GM19239 (cell line): ENCODE measurements at regions not wholly inside any gene's neighbourhood (a gene's known extent, or its start where the extent isn't known, plus 50 kb on each side); places are given as distances from the start of the nearest gene placed in this dataset.
"Not testable (repeated sequence)": the region's sequence is repeated elsewhere in the genome, so short reads cannot be mapped to it uniquely, and the experiment has no call there.

Experiments used
- DNase-seq: peaks from one replicate; pipeline ENCODE4 v3.0.0; 2011; ENCODE audit warnings: low spot score; ENCODE audit not compliant: insufficient read length
- FAIRE-seq: peaks from 2 replicates; lab custom pipeline; 2011; peaks lifted over from hg19 to GRCh38; lab: Jason Lieb, UNC

DNA sequence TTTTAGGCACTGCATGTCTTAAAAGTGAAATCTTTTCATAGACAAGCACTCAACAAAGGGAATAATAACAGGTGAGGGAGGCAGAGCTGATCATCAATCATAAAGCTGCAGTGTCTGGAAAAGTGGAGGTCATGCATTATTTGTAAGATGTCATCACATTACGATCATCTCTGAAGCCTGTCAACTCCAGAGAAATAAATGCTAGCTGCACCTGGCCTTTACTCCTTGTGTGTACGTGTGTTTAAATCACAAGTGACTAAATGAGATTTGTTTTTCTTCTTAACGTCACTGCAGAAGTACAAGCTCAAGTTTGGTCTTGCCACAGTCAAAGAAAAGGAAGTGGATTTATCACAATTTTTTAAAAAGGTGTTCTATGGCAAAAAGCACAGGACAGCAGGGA, 275.5 kb upstream of the SGK1 start:
- no peak for FAIRE-seq
- no peak for DNase-seq

DNA sequence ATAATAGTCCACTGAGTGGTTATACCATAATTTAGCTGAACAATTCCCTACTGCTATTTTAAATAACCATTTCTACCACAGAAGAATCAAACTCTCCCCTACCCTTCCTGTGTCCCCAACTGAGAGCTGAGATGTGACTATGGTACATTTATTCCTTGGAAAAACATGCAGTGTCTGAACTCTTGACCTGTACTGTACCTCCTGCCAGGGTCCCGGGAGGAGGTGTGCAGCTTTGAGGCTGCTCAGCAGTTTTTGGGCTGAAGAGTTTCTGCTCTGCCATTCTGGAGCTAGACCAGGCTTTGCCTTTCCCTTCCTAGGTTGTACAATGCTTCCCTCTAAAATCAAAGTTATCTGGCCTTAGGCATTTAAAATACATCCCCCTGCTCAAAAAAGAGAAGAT, 275.1 kb upstream of the SGK1 start:
- no peak for FAIRE-seq
- DNase-seq, result no peak

DNA sequence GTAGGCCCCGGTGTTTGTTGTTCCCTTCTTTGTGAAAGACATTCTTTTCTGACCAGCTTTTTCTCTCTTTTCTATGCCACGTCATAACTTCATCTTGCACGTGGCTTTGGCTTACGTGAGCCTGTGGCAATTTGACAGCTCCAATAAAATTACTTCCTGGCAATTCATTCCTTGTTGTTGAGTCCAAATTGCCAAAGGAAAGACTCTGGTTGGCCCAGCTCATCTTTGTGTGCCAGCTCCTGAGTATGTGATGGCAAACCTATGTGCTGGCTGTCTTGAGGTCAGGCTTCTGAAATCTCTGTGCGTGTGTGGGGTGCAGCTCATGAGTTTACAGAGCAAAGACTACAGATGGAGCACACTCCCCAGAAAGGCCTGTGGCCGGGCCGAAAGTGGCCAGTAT, 272.5 kb upstream of the SGK1 start:
- FAIRE-seq, result no peak
- no peak for DNase-seq

DNA sequence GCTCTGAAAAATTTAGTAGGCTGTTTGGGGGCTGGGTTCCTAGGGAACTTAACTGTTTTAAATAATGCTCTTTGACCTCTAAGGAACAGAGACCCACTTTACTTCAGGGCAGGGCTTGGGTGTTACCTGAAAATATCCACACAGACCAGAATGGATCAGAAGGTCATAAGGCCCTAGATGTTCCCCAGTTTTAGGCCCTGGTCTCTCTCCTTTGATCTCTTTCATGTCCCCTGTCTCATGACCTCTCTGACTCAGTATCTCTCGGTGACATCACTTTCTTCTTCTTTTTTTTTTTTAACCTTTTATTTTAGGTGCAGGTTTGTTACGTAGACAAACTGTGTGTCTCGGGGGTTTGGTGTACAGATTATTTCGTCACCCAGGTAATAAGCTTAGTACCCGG, 272.1 kb upstream of the SGK1 start:
- FAIRE-seq (no peak), DNase-seq (no peak)

DNA sequence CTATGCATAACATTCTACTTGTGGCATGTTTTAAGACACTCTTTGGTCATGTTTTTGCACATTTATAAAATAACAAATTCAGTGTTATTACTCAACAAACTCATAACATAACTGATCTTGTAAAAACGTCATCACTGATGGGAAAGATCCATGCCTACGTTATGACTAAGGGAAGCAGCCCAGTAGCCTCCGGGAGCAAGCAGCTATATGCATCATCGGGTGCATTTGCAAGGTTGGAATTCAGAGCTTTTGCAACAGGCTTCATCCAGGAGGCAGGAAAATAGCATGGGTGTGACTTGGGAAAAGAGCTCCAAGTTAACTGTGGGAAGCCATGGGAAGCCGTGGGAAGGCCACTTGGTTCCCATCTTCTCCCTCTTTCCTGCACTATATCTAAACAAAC, 271.6 kb upstream of the SGK1 start:
- DNase-seq (no peak), FAIRE-seq (no peak)

DNA sequence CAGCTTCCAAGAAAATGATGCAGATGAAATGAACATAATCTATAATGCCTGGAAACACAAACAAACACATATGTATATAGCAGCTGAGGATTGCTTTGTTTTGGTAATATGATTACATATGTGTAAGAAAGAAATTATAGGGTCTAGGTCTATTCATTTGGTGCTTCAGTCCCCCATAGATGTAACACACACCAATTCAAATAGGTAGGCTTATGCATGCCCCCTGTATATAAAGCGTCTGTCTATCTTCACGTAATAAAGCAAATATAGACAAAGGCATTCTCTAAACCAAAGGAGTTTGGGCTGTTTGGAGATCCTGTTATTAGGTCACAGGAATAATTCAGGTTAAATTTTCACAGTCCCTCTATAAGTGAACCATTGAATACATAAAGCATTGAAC, 270.4 kb upstream of the SGK1 start:
- FAIRE-seq (no peak), DNase-seq (no peak)

DNA sequence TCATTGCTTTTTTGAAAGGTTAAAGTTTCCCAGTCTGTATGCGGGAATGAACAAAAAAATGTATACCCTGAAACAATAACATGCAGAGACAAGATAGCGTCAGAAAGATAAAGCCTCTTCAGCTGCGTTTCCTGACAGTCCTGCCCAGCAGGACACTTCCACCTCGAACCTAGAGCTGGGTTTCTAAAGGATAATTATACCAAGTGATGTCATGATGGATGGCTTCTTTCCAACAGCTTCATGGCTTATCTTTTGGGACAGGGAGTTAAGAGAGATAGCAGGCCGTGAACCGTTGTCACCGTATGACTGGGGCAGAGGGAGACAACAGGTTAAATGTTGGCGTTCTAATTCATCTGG, 267.6 kb upstream of the SGK1 start:
- FAIRE-seq (no peak), DNase-seq (no peak)

DNA sequence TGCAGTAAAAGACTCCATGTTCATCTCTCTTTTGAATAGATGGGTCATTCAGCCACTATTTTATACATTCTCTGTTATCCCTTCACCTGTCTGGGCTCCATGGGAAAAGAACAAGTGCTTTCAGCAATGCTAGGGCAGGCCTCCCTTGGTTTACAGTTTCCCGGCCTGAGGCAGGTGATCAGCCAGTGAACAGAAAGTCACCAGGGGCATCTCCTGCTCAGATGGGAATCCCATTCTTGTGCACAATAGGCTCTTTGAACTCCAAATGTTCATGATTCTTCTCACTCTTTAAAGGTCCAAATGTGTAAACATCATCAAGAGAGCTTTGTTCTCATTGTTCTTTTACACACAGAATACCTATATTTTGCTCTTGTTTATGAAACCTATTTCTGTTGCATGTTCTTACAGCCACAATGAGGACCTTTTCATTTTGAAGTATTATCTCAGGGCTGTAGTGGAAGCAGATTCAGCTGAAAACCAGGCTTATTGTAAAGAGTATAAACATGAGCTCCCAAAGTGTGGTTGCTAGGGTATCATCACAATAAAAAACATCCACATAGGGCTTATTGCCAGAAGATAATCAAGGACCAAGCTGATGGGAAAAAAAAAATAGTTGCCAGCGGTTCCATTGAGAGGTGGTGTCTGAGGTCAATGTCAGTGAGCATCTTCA, 267.1 kb upstream of the SGK1 start:
- DNase-seq, result no peak
- FAIRE-seq, result no peak

DNA sequence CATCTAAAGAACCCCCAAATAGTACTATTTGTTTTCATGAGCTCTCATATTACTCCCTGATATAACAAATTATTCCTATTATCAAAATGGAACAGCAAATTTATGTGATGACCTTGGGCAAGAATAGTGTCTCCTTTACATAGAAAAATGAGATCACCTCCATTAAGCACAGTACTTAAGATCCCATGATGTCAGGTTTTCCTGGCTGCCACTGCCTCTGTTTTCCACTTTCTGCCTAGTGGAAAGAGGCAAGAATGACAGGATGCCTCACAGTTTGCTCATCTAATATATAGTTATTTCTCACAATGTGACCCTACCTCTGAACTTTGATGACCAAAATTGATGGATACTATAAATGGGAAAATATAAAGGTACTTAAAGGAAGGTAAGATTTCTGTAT, 260.1 kb upstream of the SGK1 start:
- FAIRE-seq (no peak), DNase-seq (no peak)

DNA sequence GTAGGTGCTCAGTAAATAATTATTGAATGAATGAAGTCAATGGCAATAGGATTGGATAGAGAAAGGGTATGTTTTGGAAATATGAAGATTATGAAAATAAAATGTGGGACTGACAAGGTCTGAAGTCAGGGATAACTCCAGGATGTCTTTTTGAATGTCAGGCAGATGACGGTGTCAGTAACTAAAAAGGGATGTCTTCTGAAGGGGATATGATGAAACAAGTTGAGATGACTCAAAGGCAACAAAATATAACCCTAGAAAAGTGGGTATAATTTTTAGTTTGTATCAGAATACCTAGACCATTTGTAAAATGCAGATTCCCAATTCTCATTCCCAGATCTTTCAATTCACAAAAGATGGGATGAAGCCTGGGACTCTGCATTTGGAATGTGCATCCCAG, 257.3 kb upstream of the SGK1 start:
- DNase-seq (no peak), FAIRE-seq (no peak)

DNA sequence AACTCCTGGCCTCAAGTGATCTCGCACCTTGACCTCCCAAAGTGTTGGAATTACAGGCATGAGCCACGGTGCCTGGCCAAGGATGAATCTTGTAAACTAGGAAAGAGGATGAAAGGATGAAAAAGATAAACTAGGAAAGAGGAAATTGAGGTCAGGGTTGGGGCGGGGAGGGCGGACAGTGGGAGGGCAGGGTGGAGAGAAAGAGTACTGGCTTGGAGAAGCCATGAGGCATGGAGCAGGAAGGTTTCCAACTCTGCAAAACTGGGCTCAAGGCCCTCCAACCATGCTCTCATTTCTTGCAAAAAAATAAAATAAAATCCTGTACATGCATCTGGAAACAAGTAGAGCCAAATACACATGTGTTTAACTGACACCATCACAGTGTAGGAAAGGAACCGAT, 256.6 kb upstream of the SGK1 start:
- DNase-seq (no peak), FAIRE-seq (no peak)

DNA sequence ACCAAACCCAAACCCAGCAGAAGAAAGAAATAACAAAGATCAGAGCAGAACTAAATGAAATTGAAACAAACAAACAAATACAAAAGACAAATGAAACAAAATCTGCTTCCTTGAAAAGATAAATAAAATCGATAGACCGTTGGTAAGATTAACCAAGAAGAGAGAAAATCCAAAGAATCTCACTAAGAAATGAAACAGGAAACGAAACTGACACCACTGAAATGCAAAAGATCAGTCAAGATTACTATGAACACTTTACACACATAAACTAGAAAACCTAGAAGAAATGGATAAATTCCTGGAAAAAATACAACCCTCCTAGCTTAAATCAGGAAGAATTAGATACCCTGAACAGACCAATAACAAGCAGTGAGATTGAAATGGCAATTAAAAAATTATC, 252.1 kb upstream of the SGK1 start:
- not testable (repeated sequence) for FAIRE-seq, DNase-seq

DNA sequence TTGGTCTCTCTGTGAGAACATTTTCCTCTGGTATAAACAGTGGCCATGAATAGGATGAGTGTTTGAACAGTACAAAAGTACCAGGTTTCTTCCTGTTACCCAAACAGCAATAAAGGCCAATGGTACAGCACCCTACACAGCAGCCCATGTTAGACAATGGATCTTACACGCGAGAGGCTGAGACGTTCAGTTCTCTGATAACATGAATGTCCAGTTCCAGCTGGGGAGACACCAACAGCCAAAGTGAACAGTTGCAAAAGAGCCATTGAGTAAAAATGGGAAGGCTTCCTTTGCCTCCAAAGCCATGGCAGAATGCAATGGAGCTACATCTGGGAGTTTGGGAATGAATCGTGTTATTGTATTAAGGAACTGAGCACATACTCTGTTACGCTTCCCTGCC, 246.8 kb upstream of the SGK1 start:
- FAIRE-seq, result no peak
- DNase-seq, result no peak

DNA sequence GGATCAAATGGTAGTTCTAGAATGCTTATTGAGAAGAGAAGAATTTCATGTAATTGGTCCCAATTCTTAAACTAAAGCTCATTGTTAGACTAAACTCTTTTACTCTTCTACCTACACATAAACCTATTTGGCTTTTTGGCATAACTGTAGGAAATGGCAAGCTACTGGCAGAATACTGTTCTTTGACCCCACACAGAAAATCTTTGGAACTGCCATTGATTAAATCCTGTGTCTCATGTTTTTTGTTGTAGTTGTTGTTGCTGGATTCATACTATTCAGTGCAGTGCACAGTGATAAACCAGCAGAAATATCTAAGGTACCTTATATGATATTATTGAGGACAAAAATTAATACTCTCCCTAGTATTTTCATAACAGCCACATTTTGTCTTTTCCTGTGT, 242.1 kb upstream of the SGK1 start:
- FAIRE-seq, result no peak

DNA sequence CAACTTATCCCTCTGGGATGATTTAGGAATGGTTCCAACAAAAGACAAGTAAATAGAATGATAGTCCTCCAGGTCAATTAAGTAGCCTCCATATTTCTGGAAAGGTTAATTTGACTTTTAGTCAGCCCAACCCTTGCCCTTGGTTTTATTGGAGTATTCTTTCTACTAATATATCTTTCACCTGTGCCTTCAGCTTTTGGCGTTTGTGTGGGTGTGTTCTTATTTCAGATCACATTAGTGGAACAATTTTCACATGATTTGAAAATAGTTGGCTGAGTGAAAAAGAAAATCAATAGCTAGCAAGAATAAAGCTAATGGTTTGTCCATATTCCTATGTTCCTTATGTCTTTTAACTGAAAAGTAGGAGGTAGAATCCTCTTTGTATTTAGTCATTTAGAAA, 239.6 kb upstream of the SGK1 start:
- no peak for DNase-seq
- no peak for FAIRE-seq

More for the DNA sequence above, 242.1 kb upstream of the SGK1 start:
- DNase-seq, result no peak

DNA sequence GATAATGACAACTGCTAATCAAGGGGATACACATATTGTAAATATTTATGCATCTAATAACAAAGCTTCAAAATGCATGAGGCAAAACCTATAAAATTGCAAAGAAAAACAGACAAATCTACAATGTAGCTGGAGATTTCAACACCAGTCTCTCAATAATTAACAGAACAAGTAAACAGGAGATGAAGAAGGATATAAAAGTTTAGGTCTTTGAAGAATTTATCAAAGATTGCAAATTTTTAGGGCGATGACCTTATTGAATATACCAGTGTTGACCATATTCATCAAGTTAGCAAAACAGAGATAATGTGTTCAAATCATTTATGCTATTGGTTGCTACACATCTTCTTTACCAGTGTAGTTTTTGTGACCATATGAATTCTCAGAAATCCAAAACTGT, 237.8 kb upstream of the SGK1 start:
- DNase-seq (no peak), FAIRE-seq (no peak)

DNA sequence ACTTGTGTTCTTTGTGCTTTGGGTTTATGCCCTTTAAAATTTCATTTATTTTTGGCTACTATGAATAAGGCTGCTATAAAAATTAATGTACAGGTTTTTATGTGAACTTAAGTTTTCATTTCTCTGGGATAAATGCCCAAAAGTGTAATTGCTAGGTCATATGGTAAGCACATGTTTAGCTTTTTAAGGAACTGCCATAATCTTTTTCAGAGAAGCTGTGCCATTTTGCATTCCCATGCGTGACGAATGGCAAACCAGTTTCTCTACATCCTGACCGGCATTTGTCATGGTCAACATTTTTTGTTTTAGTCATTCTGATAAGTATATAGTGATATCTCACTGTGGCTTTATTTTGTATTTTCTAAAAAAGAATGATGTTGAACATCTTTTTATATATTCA, 236.0 kb upstream of the SGK1 start:
- FAIRE-seq (no peak), DNase-seq (no peak)

DNA sequence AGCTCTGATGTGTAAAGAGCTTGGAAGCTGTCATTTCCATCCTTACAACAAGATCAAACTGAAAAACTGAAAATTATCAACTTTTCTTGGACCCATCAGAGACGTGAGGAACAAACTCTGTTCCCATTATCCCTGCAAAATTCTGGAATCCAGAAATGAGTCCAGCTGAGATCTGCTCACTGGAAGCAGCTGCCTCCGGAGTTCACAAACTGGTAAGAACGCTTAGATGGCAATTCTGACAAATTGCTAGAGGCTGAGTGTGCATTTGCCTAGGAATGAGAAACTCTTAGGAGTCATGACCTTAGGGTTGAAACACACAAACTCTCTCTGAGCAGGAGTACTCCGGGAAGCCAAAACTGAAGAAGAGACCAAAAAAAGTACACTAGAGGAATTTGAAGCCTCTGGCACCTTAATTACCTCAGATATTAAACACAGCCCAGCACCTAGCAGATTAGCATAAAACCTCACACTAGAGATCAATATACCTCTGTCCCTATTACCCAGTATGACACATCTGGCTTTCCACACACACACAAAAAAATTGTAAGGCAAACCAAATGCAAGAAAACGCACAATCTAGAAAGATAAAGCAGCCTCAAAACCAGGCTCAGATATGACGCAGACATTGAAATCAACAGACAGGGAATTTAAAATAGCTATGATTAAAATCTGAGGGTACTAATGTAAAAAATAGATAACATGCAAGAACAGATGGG, 233.5 kb upstream of the SGK1 start:
- no peak for DNase-seq
- FAIRE-seq, result no peak

DNA sequence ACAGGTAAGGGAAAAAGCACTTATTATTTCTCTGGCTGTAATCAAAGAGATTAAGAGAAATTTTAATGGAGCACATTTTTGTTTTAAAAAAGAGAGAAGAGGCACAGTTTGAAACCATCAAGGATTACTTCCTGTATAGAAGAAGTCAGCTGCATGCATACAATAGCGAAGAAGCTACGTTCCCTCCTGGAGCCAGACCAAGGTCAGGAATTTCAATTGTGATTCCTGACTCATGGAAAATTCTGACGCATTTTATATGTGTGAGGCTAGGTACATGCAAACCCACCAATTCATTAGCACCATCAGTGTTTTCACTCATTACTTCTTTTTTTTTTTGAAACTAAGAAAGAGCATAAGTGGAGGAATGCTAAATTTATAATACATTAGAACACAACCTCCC, 232.7 kb upstream of the SGK1 start:
- FAIRE-seq, result no peak
- DNase-seq, result no peak

DNA sequence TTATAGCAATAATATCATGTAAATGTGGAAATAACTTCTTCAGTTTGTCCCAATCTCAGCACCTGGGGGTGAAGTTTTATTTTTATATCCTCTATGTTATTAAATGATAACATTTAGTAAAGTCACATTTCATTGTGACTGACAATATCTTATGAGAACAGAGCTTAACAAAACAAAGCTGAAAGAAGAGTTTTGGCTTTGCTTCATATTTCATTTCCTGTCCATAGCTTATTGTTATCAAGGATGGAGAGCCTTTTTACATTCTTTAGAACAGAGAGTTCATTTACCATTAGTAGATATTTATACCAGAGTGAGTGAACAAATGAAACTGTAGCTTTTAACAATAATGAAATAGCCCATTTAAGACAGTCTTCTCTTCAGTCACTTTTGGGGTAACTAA, 231.9 kb upstream of the SGK1 start:
- DNase-seq (no peak), FAIRE-seq (no peak)

DNA sequence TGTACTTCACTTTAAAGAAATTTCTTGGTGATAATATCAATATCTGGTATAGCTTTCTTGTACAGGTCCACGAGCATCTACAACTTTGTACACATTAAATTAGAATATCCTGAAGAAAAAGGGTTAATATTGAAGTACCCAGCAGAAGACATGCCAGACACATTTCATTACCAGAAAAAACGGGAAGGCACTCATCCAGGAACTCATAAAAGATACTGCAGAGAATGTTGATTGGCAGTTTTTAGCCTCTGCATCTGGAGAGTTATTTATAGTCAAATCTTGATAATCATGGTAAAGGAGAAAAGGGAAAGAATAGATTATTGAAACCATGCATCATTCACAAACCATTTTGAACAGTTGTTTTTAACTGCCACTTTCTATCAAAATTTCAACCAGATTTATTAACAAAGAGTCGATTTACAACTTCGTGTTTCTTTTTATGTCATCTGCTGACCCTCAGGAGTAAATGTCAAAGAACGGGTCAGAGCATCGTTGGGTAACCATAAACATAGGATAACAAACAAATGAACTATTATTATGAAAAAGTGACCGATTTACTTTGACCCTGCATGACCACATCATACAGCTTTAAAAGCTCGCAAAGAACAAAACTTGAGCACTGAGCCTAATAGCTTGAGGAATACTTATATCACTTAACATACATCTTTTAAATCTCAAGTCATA, 229.2 kb upstream of the SGK1 start:
- FAIRE-seq (no peak), DNase-seq (no peak)

DNA sequence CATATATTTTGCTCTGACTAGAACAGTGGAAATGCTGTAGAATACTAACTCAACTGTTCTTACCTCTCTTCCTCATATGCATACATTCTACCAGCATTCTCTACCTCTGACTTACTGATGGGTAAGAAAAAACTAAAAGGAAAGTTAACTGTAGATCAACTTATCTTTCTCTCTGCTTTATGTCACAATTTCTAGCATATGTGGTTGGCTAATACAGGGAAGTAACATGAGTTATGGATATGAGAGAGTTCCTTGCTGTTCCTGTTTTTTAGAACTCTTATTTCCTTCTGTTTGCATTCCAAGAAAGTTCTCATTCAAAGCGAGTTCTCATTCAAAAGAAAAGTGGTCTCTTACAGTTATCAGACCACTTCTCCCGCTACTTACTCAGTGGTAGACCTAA, 226.8 kb upstream of the SGK1 start:
- FAIRE-seq, result no peak
- no peak for DNase-seq
